Ramos (cell line): ENCODE measurements at regions not wholly inside any gene's neighbourhood (a gene's known extent, or its start where the extent isn't known, plus 50 kb on each side); places are given as distances from the start of the nearest gene placed in this dataset.

Source experiments
- in situ Hi-C: fragments of 300-500 bp; cut with MboI; formaldehyde crosslinking; loops from one replicate; pipeline ENCODE4 v1.14.3; 2022; ENCODE audit warnings: low sequenced_read_pairs; ENCODE audit not compliant: unreplicated experiment

GRCh38 chr20:40431112-40431511 is 257.9 kb downstream of the MAFB start:
- in situ Hi-C loops, result loop anchor here (25.0 kb wide), 1 partner anchor 531 kb away; no protein-coding TSS in a partner anchor

GRCh38 chr20:40427026-40427425 is 262.0 kb downstream of the MAFB start:
- in situ Hi-C loops, result loop anchor here (25.0 kb wide), 1 partner anchor 535 kb away; no protein-coding TSS in a partner anchor

- in situ Hi-C loops, result loop anchor here (25.0 kb wide), 1 partner anchor 538 kb away; no protein-coding TSS in a partner anchor
These were observed 264.3 kb downstream of the MAFB start for GRCh38 chr20:40424695-40425094.

GRCh38 chr20:40422656-40423055 is 266.4 kb downstream of the MAFB start:
- in situ Hi-C loops, result no loop called here

- in situ Hi-C loops, result no loop called here
These were observed 272.8 kb downstream of the MAFB start for GRCh38 chr20:40416274-40416673.

GRCh38 chr20:40414843-40415615 is 274.0 kb downstream of the MAFB start:
- in situ Hi-C loops, result no loop called here

- in situ Hi-C loops, result no loop called here
These were observed 279.0 kb downstream of the MAFB start for GRCh38 chr20:40410028-40410427.

- in situ Hi-C loops, result no loop called here
These were observed 291.6 kb downstream of the MAFB start for GRCh38 chr20:40397467-40397866.

- in situ Hi-C loops, result no loop called here
These were observed 295.6 kb downstream of the MAFB start for GRCh38 chr20:40393197-40394079.

GRCh38 chr20:40390654-40391053 is 298.4 kb downstream of the MAFB start:
- in situ Hi-C loops, result no loop called here

GRCh38 chr20:40370800-40371199 is 318.2 kb downstream of the MAFB start:
- in situ Hi-C loops, result no loop called here

GRCh38 chr20:40368876-40369275 is 320.2 kb downstream of the MAFB start:
- in situ Hi-C loops, result no loop called here

GRCh38 chr20:40361916-40362315 is 327.1 kb downstream of the MAFB start:
- in situ Hi-C loops, result no loop called here

- in situ Hi-C loops, result no loop called here
These were observed 329.7 kb downstream of the MAFB start for GRCh38 chr20:40359131-40359912.

GRCh38 chr20:40354880-40355279 is 334.2 kb downstream of the MAFB start:
- in situ Hi-C loops, result no loop called here

- in situ Hi-C loops, result no loop called here
These were observed 345.6 kb downstream of the MAFB start for GRCh38 chr20:40343390-40343789.

- in situ Hi-C loops, result no loop called here
These were observed 347.5 kb downstream of the MAFB start for GRCh38 chr20:40341561-40341960.

GRCh38 chr20:40339661-40340449 is 349.2 kb downstream of the MAFB start:
- in situ Hi-C loops, result no loop called here

GRCh38 chr20:40336533-40336932 is 352.5 kb downstream of the MAFB start:
- in situ Hi-C loops, result no loop called here

GRCh38 chr20:40335901-40336351 is 353.1 kb downstream of the MAFB start:
- in situ Hi-C loops, result no loop called here
